Stimulated activated CD4-positive, alpha-beta T cell treated with anti-CD3 and anti-CD28 coated beads, Interleukin-15, amount 100 ng/mL, for 1 hour (primary cell): ENCODE measurements at regions not wholly inside any gene's neighbourhood (a gene's known extent, or its start where the extent isn't known, plus 50 kb on each side); places are given as distances from the start of the nearest gene placed in this dataset.

ENCODE experiments used
- DNase-seq, 2 donors: peaks; one replicate each; pipeline ENCODE4 v3.0.0-alpha.2; 2020; ENCODE audit warnings: low read depth in 1 of 2, low spot score in 1 of 2

GRCh38 chr20:39100691-39101090 lies 138.5 kb downstream of the DHX35 start:
- DNase-seq, result no peak

GRCh38 chr20:39097889-39098288 lies 135.7 kb downstream of the DHX35 start:
- no peak for DNase-seq

GRCh38 chr20:39095870-39096269 lies 133.7 kb downstream of the DHX35 start:
- no peak for DNase-seq

DNA sequence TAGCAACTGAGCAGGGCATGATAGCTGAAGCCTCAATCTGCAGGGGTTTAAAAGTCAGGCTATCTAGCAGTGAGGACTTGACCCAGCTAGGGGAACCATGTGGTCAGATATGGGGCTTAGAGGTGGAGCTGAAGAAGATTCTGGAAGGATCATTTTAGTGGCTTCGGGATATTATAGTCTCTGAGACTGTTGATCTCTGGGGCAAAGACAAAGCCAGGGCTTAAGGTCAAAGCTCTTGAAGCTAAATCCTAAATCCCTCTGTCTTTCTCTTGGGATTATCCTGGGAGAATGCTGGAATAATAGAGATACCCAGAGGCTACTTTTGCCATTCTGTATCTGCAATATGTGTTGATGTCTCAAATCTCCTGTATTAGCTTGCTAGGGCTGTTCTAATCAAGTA lies 132.2 kb downstream of the DHX35 start:
- no peak for DNase-seq

- DNase-seq, result no peak
Measured at GRCh38 chr20:39092733-39093410, 130.7 kb downstream of the DHX35 start.

GRCh38 chr20:39090906-39091305 lies 128.8 kb downstream of the DHX35 start:
- no peak for DNase-seq

DNA sequence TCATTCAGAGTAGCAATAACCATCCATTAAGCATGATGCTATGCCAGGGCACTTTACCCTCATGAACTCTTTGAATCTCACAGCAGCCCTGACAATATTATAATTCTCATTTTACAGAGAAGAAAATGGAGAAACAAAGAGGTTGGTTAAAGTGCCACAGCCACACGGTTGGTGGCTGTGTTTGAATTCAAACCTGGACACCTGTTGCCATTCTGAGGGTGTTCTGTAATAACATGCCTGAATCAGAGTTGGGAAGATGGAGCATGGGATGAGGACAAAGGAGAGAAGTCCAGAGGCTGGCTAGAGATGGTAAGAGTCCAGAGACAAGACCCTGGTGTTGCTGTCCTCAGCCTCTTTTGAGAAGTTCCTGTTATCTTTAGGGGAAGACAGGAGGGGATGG lies 127.7 kb downstream of the DHX35 start:
- DNase-seq, result no peak
